Kidney epithelial cell (primary cell): ENCODE measurements at regions not wholly inside any gene's neighbourhood (a gene's known extent, or its start where the extent isn't known, plus 50 kb on each side); places are given as distances from the start of the nearest gene placed in this dataset.

Source experiments
- DNase-seq: peaks from one replicate; pipeline ENCODE4 v3.0.0-alpha.2; 2010; ENCODE audit warnings: low read depth
- H3K27me3 ChIP-seq: 2 replicates; pipeline ENCODE4 v1.6.0; 2011; ENCODE audit warnings: low read length; ENCODE audit not compliant: control insufficient read depth, insufficient read depth
- H3K36me3 ChIP-seq: 2 replicates; pipeline ENCODE4 v1.5.1; 2011; ENCODE audit warnings: low read length; ENCODE audit not compliant: control insufficient read depth, insufficient read depth
- H3K4me3 ChIP-seq: 2 replicates; pipeline ENCODE4 v1.5.1; 2011; ENCODE audit warnings: low read depth, mild to moderate bottlenecking, control low read depth, low read length
- CTCF ChIP-seq: IDR thresholded peaks from 2 replicates; pipeline ENCODE4 v1.5.1; 2011; ENCODE audit warnings: mild to moderate bottlenecking, moderate library complexity, low read length, control low read depth, inconsistent platforms; ENCODE audit not compliant: insufficient read depth, poor library complexity, severe bottlenecking

GRCh38 chrX:113651306-113651705 is 810.7 kb upstream of the AMOT start:
- Histone ChIP-seq H3K36me3 (no peaks in the 10 kb centered on the region), H3K4me3 (no peak overlapping the region), H3K27me3 (no peaks in the 10 kb centered on the region)
- no peak for TF ChIP-seq CTCF
- no peak for DNase-seq

- TF ChIP-seq CTCF: no peak
- DNase-seq: no peak
- no peaks in the 10 kb centered on the region for H3K27me3 ChIP-seq
- H3K36me3 ChIP-seq: no peaks in the 10 kb centered on the region
- H3K4me3 ChIP-seq: no peak overlapping the region
Measured at GRCh38 chrX:113644426-113644825, 803.8 kb upstream of the AMOT start.

- no peaks in the 10 kb centered on the region for H3K27me3 ChIP-seq
- no peak for DNase-seq
- no peak overlapping the region for H3K4me3 ChIP-seq
- no peaks in the 10 kb centered on the region for H3K36me3 ChIP-seq
- no peak for TF ChIP-seq CTCF
Measured at GRCh38 chrX:113634565-113634964, 793.9 kb upstream of the AMOT start.

- TF ChIP-seq CTCF: no peak
- Histone ChIP-seq H3K27me3 (no peaks in the 10 kb centered on the region), H3K36me3 (no peaks in the 10 kb centered on the region), H3K4me3 (no peak overlapping the region)
- no peak for DNase-seq
Measured at GRCh38 chrX:113629326-113629725, 788.7 kb upstream of the AMOT start.

- TF ChIP-seq CTCF: no peak
- H3K36me3 ChIP-seq: no peaks in the 10 kb centered on the region
- H3K27me3 ChIP-seq: no peaks in the 10 kb centered on the region
- H3K4me3 ChIP-seq: no peak overlapping the region
- DNase-seq: no peak
Measured at GRCh38 chrX:113594123-113594841, 753.7 kb upstream of the AMOT start.

- H3K36me3 ChIP-seq: no peaks in the 10 kb centered on the region
- TF ChIP-seq CTCF: no peak
- DNase-seq: no peak
Measured at GRCh38 chrX:113586281-113586898, 745.8 kb upstream of the AMOT start.

More at GRCh38 chrX:113586281-113586898, 745.8 kb upstream of the AMOT start:
- no peaks in the 10 kb centered on the region for H3K27me3 ChIP-seq
- H3K4me3 ChIP-seq: no peak overlapping the region
